ENCODE measurements at regions not wholly inside any gene's neighbourhood (a gene's known extent, or its start where the extent isn't known, plus 50 kb on each side); places are given as distances from the start of the nearest gene placed in this dataset.
A peak's percentile ranks its signal among the peaks of the same experiment; 100 is the strongest.

- DNase-seq = no peak
These were observed 318.4 kb upstream of the RGS18 start for GRCh38 chr1:191839891-191840290.

GRCh38 chr1:191851799-191852595 lies 306.3 kb upstream of the RGS18 start:
- DNase-seq = peak; percentile 53

DNA sequence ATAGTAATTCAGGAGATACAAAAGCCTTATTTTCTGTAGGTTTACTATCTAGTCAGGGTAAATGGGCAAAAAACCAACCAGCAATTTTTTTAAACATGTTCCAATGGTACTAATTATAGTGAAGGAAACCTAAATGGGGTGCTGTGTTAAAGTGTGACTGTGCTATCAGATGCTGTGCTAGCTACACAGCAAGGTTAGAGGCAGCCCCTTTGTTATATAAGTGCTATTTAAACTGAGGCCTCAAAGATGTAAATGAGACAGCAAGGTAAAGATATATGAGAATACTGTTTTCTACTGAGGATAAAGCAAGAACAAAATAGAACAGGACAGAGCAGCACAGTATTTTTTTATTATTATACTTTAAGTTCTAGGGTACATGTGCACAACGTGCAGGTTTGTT lies 305.4 kb upstream of the RGS18 start:
- no peak for DNase-seq

- no peak for DNase-seq
These were observed 300.7 kb upstream of the RGS18 start for GRCh38 chr1:191857600-191857999.

GRCh38 chr1:191865479-191865878 lies 292.8 kb upstream of the RGS18 start:
- no peak for DNase-seq

DNA sequence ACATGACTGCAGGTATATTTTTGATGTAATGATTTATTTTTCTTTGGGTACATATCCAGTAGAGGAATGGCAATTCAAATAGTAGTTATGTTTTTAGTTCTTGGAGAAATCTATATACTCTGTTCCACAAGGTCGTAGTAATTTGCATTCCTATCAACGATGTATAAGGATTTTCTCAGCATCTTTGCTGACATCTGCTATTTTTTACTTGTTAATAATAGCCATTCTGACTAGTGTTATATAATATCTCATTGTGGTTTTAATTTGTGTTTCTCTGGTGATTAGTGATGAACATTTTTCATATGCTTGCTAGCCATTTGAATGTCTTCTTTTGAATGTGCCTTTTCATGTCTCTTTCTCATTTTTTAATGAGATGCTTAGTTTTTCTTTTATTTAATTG lies 292.1 kb upstream of the RGS18 start:
- DNase-seq = no peak

- DNase-seq = no peak
These were observed 288.4 kb upstream of the RGS18 start for GRCh38 chr1:191869790-191870312.

- DNase-seq = no peak
These were observed 287.8 kb upstream of the RGS18 start for GRCh38 chr1:191870490-191870889.

DNA sequence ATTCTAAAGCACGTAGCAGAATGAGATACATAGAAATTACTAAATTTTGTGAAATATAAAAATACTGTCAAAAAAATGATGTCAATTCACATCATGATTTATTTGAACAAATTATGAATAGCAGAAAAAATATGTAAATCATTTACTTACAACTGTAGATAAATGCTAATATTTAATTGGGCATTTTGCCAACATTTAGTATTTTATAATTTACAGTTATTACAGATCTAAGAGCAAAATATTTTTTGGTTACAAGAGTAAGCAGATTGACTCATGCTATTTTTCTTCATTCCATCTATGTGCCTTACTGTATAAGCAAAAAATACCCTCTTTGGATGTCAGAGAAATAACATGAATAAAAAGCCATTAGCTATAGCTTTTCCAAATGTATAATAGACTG lies 282.3 kb upstream of the RGS18 start:
- no peak for DNase-seq

GRCh38 chr1:191876631-191877030 lies 281.6 kb upstream of the RGS18 start:
- no peak for DNase-seq

DNA sequence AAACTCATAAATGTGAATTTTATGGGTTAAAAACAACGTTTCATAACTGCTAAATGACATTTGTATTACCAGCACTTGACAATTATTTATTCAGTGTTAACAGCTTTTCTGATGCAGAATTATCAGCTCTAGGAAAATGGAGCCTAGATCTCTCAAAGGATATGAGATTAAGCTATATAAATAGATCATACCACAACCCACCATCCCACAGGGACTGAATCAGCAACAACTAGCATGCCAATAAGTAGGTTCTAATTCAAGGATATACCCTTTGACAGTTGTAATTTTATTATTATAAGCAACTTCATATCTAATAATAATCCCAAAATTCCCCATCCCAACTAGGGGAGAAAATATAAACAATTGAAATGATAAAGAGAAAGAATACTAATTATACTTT lies 275.4 kb upstream of the RGS18 start:
- DNase-seq = no peak

GRCh38 chr1:191886977-191887376 lies 271.3 kb upstream of the RGS18 start:
- no peak for DNase-seq

GRCh38 chr1:191888996-191889622 lies 269.2 kb upstream of the RGS18 start:
- DNase-seq = no peak

GRCh38 chr1:191889623-191890003 lies 268.6 kb upstream of the RGS18 start:
- DNase-seq = no peak

DNA sequence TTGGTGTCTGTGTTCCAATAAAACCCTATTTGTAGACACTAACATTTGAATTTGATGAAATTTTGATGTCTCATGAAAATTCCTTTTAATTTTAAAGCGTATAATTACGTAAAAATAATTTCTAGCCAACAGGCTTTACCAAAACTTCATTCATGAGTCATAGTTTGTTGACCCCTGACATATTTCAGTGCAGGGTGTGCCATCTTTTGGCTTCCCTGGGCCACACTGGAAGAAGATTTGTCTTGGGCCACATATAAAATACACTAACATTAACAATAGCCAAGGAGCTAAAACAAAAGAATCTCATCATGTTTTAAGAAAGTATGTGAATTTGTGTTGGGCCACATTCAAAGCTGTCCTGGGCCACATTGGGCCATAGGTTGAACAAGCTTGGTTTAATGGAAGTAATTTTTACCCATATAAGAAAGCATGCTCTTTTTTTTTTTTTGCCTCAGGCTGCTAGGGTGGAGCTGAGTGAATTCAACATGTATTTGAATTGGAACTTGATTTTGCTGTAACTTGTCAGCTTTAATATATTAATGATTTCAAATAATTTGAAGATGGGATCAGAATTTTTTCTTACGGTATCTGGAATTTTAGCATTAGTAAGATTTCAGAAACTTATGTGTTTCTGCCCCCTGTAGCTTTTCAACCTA lies 267.7 kb upstream of the RGS18 start:
- DNase-seq = no peak

DNA sequence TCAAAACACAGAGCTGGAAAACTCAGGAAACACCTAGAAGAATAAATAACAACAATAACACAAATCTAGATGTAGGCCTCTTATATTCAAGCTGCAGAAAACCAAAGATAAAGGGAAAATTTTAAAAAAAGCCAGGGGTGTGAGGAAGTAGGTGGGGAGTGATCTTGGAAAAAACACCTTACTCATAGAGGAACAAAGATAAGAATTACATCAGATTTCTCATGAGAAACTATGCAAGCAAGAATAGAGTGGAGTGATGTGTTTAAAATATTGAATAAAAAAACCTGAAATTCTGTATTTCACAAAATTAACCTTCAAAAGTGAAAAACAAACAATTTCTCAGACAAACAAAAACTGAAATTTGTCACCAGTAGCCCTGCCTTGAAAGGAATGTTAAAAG lies 265.5 kb upstream of the RGS18 start:
- no peak for DNase-seq

DNA sequence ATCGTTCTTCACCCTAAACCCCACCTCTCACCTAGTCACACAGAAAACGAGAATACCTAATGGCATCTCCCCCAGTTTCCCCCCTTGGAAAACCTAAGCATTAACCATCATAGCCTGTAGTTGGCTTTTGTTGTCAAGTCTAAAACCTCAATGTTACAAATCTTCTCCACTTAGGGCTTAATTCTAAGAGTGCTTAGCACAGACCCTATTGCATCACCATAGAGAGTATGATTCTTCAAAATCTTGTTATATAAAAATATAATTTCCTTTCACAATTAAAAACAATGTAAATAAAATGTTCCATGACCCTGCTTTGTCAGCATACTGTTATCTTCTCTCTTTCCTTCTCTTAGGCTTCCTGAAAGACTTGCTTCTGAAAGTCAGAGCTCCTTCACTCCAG lies 263.2 kb upstream of the RGS18 start:
- DNase-seq = no peak

DNA sequence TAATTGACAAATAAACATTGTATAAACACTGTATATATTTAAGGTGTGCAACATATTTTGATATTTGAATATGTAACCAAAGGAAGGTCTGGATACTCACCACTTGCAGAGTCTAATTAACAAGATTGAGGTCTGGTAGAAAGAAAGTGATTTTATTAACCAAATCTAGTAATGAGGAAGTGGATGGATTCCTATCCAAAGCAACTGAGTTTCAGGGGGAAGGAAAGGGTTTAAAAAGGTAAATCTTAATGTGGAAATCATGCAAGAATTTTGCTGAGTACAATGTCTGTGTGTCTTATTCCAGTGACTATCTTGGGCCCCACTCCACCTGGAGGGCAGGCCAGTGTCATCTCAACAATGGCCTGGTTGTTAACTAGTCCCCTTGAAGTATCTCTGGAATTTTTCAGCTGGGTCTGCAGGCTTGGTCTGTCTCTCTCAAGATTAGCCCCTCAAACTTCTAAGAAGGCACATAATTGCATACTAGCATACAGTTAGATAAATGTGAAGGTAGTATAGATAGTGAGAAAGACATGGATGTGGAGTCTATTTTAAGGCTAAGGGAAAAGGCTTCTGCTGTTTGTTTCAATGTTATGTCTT lies 262.7 kb upstream of the RGS18 start:
- no peak for DNase-seq

- no peak for DNase-seq
These were observed 261.1 kb upstream of the RGS18 start for GRCh38 chr1:191897134-191897533.

GRCh38 chr1:191901651-191902050 lies 256.6 kb upstream of the RGS18 start:
- DNase-seq = no peak

DNA sequence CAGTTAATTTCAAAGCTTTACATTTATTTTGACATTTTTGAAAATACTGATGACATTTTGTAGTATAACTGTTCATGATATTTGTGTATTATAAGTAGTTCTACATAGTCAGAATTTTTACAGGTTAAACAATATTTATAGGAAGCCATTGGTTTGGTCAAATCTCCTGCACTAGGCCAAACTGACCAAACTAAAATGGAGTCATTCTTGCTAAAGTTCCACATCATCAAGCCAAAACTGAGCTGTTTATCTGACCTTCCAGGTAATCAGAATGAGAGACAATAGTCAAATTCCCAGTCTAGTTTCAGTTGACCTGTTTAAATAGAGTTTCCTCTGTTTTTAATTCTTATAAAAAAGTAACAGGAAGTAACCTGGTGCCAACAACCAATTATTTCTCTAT lies 253.3 kb upstream of the RGS18 start:
- DNase-seq = no peak

GRCh38 chr1:191905781-191906180 lies 252.5 kb upstream of the RGS18 start:
- DNase-seq = no peak

DNA sequence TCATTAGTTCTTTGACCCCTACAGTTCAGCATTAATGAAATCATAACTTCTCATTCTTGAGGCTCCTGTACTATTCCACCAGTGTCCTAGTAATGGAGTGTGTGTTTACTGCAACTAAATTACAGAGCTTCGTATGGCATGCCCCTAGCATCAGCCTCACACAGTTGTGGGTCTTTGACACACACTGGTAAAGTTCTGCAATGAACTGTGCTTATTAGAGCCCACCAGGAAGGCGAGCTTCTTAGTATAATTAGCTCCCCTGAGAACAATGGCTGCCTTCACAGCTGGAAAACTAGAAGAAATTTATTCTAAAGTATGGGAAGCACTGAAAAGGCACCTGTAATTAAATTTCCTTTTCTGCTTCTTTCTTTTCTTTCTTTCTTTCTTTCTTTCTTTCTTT lies 251.1 kb upstream of the RGS18 start:
- DNase-seq = no peak

- no peak for DNase-seq
These were observed 248.0 kb upstream of the RGS18 start for GRCh38 chr1:191910245-191910644.

Measured in DMS153 (cell line).